Activated gamma-delta T cell treated with Interleukin-2 at 50 U/mL for 16 hours (primary cell): ENCODE measurements at regions not wholly inside any gene's neighbourhood (a gene's known extent, or its start where the extent isn't known, plus 50 kb on each side); places are given as distances from the start of the nearest gene placed in this dataset.
"Not testable (repeated sequence)": the region's sequence is repeated elsewhere in the genome, so short reads cannot be mapped to it uniquely, and the experiment has no call there.

Experiments used
- DNase-seq: peaks from one replicate; pipeline ENCODE4 v3.0.0-alpha.2; 2020

GRCh38 chr13:90307136-90307535, 1040.4 kb upstream of the MIR17HG start:
- DNase-seq: no peak

- no peak for DNase-seq
These were observed 1039.2 kb upstream of the MIR17HG start for GRCh38 chr13:90308249-90308648.

GRCh38 chr13:90311929-90312328, 1035.6 kb upstream of the MIR17HG start:
- no peak for DNase-seq

DNA sequence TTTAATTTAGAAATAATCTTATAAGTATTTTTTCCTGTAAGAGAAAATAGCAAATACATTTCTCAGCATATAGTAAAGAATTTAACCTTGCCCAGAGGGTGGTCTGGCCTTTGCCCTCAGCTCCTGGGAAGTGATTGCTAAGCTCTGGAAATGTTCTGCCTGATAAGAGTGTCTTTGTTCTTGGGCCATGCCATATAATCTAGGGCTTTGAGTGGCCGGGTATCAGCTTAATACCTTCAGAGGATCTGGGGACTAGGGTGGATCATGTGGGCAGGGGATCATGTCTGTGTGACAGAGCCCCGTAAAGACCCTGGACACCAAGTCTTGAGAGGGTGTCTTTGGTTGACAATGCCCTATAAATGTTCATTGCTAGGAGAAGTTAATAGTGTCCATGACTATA, 1032.4 kb upstream of the MIR17HG start:
- no peak for DNase-seq

DNA sequence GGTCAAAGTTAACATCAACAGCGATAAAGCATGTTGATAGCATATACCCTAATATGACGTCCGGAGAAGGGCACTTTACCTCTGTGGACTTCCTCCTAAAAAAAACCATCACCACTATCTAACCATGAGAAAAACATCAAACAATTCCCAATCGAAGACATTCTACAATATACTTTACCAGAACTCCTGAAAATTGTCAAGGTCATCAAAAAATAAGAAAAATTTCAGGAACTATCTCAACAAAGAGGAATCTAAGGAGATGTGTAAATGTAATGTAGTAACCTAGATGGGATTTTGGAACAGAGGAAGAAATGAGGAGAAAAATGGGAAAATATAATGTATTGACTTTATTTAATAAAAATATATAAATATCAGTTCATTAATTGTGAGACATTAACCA, 1026.8 kb upstream of the MIR17HG start:
- no peak for DNase-seq

DNA sequence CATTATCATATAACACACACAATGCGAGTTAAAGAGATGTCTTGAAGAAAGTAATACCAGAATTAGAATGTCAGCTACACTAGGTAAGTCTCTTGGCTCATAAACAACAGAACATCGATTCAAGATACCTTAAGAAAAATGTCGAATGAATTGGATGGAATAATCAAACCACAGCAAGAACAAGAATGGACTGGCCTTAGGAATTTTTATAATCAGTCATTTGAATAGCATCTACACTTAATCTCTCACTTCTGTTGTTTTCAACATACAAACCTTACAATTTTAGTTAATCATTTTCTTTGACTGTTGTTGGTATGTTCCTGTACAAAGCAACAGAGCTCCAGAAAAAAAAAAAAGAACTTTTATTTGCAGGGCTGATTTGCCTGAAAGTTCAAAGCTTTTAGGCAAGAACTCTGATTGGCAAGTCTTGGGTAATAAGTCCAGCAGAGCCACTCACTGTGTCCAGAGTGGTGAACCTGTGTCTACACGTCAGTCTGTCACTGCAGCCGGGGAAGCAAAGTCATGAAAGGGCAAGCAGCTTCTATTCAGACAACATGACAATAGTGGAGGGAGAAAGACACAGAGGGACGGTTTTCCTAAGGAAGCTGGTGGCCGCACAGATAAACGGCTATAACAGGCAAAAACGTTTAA, 1026.1 kb upstream of the MIR17HG start:
- no peak for DNase-seq

DNA sequence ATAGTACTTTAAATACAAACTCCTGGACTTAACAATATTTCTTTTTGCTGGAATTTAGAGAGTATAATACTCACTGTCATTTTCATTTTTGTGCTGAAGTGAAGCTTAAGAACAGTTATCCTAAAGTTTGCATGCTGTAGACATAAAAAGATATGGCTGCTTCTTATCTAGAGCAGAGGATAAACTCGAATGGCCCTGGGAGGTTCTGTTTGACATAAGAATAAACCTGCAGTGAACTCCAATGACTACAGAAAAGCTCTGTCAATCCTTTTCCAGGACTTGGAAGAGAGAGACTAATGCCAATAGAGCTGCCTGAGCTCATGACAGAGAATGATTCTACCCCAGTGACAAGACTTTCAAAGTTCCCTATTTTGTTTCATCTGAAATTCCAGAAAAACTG, 1017.8 kb upstream of the MIR17HG start:
- DNase-seq: no peak

- DNase-seq: no peak
These were observed 1015.5 kb upstream of the MIR17HG start for GRCh38 chr13:90331974-90332373.

DNA sequence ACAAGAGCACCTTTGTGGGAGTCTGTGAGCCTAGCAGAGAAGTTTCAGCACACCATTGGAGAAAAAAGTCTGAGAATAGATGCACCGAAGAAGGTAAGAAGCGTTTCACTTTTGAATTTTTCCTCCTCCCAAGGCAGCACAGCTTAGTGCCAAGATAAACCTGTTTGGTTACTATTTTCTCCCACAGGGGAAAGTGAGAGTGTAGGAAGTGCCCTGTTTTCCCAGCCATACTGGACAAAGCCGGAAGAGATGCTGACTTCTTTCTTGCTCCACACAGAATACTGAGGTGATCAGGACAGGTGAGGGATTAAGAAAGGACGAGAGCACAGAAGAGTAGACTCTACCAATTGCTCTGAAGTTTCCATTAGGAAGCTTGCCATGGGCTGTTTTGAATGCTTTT, 1011.0 kb upstream of the MIR17HG start:
- no peak for DNase-seq

DNA sequence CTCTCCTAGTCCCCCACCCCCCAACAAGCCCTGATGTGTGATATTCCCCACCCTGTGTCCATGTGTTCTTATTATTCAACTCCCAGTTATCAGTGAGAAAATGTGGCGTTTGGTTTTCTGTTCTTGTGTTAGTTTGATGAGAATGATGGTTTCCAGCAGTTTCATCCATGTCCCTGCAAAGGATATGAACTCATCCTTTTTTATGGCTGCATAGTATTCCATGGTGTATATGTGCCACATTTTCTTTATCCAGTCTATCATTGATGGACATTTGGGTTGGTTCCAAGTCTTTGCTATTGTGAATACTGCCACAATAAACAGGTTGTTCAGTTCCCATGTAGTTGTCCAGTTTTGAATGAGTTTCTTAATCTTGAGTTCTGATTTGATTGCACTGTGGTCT, 1006.1 kb upstream of the MIR17HG start:
- not testable (repeated sequence) for DNase-seq

- not testable (repeated sequence) for DNase-seq
These were observed 998.9 kb upstream of the MIR17HG start for GRCh38 chr13:90348477-90349136.

GRCh38 chr13:90352763-90353162, 994.7 kb upstream of the MIR17HG start:
- no peak for DNase-seq

DNA sequence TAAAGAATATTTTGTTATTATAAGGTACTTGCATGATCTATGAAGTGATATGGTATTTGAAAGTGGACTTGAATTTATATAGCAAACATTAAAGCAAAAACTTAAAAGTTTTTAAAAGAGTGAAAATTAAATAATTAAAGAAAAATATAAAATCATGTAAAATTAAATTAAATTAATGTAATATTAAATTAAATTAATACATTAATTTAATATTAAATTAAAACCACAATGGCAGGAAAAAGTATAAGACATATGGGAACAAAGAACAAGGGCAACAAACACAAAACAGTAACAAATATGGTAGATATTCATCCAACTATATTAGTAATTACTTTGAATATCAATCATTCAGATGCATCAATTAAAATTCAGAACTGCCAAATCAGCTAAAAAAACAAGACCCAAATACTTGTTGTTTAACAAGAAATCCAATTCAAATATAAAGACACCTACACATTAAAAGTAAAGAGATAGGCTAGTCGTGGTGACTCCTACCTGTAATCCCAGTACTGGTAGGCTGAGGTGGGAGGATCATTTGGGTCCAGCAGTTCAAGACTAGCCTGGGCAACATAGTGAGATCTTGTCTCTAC, 992.2 kb upstream of the MIR17HG start:
- DNase-seq: no peak

DNA sequence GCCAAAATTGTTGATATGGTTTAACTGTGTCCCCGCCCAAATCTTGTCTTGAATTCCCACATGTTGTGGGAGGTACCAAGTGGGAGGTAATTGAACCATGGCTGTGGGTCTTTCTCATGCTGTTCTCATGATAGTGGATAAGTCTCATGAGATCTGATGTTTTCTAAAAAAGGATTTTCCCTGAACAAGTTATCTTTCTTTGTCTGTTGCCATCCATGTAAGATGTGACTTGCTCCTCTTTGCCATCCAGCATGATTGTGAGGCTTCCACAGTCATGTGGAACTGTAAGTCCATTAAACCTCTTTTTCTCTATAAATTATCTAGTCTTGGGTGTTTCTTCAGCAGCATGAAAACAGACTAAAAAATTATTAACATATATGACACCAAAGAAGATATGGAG, 986.7 kb upstream of the MIR17HG start:
- DNase-seq: no peak

- no peak for DNase-seq
These were observed 984.8 kb upstream of the MIR17HG start for GRCh38 chr13:90362707-90363106.

DNA sequence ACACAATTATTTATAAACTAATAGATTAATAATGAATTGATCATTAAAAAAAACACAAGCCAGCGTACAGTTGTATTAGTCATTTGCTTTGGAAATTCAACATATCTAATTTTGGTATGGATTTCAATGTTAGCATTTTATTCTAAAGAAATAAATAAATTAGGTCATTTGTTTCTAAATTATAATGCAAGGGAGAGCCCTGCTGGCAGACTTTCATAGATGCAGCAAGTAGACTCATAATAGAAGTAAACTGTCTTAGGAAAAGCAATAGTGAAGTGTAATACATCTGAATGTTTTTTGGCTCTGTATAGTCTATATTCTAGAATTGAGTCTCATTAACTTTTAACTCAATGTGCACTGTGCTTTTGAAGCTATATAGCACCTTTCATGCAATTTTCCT, 982.4 kb upstream of the MIR17HG start:
- DNase-seq: no peak

DNA sequence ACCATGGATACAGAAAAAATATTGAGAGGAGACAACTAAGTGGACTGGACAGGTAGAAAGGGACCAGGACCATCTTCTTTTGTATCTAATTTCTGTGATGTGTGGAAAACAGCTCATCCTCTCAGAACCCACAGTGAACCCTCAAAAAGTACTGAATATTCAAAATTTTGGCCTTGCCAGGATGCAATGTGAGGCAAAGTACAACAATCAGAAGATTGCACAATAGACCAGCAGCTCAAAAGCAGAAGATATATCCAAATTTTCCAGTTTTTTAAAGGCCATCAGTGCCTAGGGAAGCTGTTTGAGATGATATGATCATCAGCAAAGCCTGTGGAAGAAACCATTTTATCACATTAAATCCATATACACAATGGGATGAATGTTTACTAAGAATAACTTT, 973.3 kb upstream of the MIR17HG start:
- DNase-seq: no peak

GRCh38 chr13:90375851-90376250, 971.6 kb upstream of the MIR17HG start:
- DNase-seq: no peak

GRCh38 chr13:90382425-90382824, 965.1 kb upstream of the MIR17HG start:
- DNase-seq: no peak

DNA sequence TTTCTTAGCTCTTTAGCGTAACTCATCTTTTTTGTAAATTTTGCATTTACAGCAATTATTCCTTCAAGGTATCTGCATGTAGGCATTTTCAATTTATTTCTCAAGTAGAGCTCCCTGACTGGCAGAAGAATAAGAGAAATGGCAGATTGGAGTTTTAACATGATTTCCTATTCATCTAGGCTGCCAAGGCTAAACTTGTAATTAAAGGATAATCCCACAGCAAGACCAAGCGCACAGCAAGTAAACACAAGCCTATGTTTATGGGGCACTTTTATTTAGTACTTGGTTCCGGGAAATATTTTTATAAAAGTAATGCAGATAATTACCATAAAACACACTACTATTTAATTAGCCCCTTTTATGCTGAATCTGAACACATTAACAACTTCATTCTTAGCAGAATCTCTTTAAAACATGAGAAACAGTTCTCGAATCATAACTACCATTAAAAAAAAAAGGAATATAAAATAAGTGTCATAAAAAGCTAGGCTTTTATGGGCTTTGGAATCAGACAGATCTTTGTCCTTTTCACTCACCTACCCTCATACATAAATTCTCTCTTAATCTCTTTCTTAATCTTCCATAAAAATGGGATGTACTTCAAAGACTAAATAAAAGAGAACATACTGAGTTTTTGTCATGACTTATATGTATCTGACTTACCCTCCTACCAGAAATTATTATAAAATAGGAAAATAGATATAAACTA, 961.6 kb upstream of the MIR17HG start:
- DNase-seq: no peak

GRCh38 chr13:90388887-90389452, 958.5 kb upstream of the MIR17HG start:
- no peak for DNase-seq

DNA sequence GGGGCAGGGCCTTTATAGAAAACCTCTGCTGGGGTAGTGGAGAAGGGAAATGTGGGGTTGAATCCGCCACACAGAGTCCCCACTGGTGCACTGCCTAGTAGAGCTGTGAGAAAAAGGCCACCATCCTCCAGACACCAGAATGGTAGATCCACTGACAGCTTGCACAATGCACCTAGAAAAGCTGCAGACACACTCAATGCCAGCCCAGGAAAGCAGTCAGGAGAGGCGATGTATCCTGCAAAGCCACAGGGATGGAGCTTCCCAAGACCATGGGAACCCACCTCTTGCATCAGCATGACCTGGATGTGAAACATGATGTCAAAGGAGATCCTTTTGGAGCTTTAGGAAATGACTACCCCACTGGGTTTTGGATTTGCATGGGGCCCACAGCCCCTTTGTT, 958.0 kb upstream of the MIR17HG start:
- no peak for DNase-seq

DNA sequence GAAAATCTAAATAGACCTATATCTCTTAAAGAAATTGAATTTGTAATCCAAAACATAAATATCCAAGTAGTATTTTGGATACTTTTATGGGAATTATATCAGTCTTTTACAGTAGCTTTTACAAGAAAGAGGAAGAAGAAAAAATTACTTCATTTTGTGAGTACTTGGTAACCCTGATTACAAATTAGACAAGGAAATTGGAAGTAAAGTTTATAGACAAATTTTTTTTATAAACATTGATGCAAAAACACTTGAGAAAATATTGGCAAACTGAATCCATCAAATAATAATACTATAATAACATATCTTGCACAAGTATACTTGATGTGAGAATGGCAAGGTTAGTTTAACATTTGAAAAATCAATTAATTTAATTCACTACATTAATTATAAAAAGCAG, 954.1 kb upstream of the MIR17HG start:
- DNase-seq: no peak

GRCh38 chr13:90395348-90395747, 952.1 kb upstream of the MIR17HG start:
- DNase-seq: no peak
